CD4-positive, alpha-beta T cell treated with Interleukin-2 at 100 ng/mL for 4 hours (primary cell): ENCODE measurements at regions not wholly inside any gene's neighbourhood (a gene's known extent, or its start where the extent isn't known, plus 50 kb on each side); places are given as distances from the start of the nearest gene placed in this dataset.

Experiments
- DNase-seq: peaks from one replicate; pipeline ENCODE4 v3.0.0-alpha.2; 2020; ENCODE audit warnings: low spot score

DNA sequence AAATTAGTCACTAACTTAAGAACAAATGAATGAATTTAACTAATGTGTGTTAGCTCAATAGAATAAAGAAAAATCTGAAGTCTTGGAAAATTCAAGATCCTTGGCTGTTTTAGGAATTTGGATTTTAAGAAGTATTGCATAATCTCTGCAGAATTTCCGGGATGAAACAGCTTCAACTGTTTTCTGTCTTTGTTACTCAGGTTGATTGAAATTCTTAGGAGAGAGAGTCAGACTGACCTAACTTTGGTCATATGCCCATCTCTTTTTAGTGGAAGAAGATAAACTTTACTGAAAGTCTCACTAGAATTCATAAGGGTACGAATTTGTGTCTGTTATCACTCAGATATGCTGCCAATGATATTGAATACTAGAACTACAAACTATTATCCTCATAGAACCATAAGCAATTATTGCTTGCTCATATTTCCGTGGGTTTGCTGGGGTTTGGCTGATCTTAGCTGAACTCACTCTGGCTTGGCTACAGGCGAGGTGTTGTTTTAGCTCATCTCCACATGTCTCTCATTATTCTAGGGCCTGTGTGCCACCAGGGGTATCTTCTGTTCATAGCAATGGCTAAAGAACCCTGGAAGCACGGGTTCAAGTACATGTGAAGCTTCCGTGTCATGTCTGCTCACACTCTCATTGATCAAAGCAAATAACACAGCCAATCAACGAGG, 257.4 kb upstream of the NOVA1 start:
- DNase-seq: no peak

DNA sequence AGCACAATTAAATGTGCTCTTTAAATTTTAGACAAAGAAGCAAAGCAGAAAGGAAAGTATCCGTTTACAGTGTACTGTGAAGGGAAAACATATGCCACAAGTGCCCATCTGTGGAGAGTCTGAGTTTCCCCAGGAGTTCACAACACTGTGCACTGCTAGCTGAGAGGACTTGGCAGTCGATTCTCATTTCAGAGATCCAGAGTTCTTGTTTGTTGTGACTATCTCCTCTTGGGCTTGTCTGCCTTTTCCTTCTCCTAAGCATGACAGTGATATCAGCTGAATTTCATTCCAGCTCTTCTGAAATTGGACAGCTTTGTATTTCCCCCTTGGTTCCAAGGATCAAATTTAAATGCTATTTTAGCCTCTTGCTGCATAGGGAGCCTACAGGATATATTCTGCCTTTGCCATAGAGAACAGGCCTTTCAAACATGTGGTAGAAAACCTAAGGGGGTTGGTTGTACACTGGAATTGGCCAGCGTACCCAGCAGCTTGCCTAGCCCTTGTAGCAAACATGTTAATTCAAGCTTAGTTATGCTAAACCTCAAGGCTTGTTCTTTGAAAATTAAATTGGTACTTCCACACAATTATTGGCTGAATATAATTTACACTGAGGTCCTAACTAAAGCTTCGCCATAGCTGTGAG, 259.2 kb upstream of the NOVA1 start:
- no peak for DNase-seq

DNA sequence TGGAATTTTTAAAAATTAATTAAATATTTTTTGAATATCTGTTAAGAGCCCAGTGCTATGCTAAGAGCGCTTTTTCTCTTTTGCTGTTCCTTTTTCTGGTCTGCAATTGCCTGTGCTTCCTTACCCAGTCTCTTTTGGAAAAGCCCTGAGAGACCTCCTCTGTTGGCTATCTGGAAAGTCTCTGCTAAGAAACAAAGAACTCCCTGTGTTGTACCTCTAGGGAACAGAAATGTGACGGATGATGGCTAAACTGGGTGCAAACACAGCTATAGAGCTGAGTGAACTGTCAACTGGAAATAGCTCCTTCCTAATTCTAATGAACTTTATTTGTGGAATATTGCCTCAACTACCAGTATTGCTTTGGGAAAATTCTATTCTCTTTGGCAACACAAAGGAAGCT, 261.6 kb upstream of the NOVA1 start:
- DNase-seq: no peak

DNA sequence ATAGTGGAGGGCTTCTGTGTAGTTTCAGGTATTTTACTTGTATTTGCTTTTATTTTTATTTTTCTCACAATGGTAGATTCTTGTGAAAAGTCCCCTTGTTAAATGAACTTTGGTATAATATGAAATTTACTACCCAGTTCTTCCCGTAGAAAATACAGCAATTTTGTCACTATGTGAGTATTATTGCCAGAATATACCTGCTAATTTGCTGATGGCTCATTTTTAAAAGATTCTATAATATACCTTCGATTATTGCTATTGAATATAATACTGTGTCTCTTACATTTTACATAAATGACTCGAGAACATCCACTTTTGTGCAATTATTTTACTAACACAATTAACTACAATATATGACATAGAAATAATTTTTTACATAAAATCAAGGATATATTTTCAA, 262.3 kb upstream of the NOVA1 start:
- DNase-seq: no peak

DNA sequence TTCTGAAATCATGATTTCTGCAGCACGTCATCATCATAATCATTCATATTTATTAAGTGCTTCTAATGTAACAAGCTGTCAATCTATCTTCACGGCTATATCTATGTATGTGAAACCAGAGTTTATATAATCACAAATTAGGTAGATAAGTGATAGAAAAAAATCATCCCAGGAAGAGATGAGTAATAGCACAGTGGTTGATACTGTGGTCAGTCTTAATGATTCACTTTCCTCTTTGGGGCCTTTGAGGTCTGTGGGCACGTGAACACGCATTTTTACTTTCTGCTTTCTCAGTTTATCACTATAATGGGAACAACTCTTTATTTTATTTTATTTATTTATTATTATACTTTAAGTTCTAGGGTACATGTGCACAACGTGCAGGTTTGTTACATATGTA, 265.9 kb upstream of the NOVA1 start:
- no peak for DNase-seq

DNA sequence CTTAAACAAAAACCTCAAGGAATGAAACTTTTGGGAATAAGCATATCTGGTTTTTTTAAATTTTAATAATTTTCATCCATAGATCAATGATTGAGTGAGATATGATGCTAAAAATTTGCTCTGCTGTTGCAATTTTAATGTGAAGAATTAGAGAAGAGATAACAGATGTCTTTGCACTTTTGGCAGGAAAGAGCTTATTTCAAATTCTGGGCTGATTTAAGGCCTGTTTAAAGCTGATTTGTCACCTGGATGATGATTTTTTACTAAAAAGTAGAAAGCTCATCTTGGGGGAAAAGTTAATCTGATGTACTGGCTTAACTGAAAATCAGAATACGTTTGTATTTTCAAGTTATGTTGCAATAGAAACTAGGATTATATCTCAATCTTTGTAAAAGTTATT, 268.9 kb upstream of the NOVA1 start:
- DNase-seq: no peak

DNA sequence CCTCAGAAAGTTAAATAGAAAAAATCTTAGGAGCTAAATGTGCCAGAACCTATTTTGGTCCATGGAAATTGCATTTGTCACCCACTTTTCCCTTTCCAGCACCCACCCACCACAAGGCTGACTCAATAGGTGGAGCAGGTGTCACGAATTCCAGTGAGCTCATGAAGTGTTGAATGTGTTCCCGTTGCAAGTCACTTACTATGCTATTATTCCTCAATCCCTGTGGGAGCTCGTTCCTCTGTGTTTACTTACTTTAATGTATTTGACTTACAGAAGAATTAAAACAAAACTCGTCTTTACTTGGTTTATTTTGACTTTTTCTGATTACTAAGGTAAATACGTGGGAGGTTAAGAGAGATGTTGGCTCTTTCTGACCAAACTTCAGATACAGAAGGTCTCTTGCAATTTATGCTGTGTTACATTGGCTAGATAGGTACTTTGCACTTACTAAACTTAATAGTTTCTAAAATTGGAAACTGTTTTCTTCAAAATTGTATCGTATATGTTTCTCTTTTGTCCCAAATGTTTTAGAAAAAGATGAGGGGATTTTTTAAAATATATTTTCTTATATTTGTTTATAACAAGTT, 269.4 kb upstream of the NOVA1 start:
- no peak for DNase-seq

DNA sequence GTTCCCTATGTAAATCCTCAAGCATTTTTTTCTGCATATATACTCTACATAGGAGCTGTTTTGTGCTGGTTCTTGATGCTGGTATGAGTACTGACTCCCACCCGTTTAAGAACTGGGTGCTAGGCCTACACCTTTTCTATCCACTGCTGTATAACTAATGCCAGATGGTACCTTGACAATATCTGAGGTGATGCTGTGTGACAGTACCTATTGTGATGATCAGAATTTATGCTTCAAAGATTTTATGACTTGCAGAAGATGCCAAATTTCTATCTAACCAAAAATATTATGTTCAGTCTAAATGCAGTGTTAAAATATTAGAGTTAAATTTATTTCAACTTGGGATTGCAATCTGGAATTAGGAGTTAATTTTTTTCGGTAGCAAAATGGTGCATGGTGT, 272.3 kb upstream of the NOVA1 start:
- no peak for DNase-seq

DNA sequence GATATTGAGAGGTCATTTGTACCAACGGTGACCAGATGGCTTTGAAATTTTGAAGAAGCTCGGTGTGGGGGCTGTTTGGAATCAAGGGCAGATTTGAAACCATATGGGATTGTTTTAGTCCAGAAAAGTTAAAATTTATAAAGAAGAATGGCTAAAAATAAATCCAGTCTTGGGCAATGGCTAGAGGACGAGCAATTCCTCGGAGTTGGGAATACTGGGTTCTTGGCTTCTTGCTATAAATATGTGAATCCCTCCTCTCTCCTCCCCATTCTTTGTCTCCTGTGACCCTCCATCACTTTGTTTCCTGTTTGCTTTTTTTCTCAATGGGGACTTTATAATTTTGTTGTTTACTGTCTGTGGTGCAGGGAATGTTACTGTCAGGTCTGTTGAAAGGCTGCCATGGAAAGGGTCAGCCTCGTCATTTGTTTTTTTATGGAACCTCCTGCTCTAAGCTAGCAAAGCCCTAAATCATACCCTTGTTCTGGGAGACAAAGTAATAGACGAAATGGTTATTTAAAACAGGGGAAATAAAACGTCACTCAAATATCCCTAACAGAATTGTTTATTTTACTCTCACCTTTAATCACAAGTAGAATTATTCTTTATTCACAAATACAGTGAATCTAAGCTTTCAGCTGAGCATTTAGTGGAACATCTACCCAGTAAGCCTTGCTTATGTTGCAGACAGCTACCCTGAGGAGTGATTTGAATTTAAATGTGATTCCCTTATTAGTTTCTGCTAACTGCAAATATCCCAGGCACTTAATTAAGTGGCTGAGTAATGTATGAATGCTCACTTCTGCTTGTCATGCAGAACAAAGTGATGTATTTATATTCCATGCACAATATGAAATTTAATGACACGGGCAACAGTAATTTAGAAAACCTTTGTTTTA, 273.1 kb upstream of the NOVA1 start:
- no peak for DNase-seq

DNA sequence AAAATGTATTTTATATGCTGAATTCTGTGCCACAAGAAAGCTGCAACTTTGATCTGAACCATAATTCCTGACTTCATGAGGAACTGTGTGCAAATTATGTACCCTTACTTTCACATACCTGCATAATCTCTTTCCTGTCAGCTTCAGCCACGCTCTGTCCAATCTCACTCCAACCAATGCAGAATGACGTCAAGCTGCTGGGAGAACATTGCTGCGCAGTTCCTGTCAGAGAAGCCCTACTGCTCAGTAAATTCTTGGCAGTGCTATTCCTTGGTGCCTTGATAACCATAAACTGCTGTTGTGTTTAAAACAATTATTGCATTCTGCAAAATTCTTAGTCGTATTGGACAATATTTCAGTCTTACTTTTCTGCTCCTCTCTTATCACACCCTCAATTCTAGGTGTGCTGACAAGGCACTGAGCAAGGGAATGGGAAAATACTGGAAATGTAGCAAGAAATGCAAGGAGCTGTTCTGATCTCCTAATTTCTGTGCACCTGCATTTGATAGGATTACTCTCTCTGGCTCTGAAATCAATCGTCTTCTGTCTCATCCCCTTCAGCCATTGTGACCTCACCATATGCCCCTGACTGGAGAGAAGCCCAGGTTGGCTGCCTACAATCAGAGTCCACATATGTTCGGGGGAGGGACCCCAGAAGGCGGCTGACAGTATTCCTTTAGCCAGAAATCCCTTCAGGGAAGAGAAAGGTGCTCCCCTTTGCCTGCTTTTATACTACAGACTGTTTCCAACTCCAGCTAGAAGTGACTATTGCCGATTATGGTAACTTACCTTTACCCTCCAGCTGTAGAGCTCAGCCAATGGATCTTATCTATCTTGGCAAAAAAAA, 274.9 kb upstream of the NOVA1 start:
- no peak for DNase-seq

DNA sequence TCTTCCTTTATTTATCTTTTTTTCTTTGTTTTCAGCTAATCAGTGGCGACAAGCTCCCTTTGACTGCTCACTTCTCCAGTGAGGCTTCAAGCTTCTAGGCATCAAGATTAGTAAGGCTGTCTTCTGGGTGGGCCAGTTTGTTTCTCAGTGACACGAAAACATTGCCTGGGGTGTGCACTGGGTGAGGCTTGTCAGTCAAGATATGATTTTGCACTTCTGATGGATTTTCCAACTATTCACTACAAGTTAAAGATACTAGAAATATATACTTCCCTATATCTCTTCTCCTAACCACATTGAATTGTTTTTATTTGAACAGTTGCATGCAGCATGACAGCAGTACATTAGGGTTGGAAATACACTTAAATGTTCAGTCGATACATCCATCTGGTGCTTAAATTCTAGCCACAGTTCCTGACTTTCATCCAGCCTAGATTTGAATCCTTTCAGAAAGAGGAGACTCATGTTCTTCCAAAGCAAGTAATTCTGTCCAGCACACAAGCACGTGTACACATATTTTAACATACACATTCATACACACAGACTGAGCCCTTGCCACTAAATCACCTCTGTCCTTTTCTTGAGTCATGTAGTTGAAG, 275.6 kb upstream of the NOVA1 start:
- no peak for DNase-seq

DNA sequence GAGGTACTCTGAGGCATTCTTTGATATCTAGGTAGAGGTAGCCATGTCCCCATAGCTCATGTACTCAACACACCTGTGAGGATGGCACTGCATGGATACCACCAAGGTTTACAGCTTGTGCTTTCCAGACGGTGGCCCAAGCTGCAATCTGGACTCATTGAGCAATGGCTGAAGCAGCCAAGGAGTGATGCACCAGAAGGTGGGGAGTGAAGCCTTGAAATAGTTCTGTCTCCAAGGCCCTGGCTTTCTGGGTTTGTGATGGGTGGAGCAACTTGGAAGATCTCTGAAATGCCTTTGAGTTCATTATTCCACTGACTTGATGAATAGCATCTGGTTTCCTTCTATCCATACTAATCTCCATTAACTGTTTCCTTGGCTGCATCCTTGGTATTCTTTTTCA, 290.0 kb upstream of the NOVA1 start:
- DNase-seq: no peak

DNA sequence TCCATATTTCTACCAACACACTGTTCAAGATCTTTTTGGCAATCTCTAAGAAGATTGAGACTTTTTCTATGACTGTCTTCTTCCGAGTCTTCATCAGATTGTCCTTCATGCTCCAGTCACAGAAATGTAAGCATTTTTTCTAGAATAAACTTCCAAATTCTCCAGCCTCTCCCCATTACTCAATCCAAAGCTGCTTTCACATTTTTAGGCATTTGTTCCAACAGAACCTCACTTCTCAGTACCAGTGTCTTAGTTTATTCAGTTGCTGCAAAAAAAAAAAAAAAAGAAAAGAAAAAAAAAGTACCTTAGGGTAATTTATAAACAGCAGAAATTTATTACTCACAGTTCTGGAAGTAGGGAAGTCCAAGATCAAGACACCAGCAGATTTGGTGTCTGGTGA, 290.8 kb upstream of the NOVA1 start:
- DNase-seq: no peak

DNA sequence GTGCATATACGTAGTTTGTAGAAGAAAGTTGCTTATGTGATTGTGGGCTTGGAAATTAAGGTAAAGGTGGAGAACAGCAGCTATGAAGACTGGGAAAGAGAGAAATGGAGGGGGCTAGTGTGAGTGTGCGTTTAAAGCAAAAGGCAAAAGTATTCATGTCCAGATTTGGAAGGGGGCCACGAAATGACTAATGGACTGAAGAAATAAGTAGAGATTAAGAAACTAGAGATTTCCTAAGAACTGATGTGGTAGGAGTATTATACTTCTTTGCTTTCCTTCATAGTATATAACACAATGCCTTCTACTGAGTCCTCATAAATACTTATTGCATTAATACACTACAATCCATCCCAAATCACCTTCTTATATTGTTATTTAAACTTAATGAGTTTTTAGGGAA, 298.6 kb upstream of the NOVA1 start:
- no peak for DNase-seq

DNA sequence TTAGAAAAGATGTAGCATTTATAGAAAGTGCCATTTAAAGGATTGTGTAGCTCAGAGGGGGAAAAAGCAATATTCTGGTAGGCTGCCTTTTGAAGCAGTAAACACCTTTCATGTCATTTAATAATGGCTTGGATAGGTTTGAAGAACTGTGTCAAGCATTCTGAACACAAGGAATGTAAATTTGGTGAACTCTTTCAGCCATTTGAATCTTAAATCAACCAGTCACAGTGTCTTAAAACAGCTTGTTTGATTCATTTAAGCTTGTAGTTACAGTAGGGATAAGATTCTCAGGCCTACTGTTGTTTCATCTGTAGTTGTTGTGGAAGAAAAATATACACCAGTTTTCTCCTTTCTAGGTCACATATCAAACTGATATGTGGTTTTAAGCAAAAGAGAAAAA, 299.4 kb upstream of the NOVA1 start:
- no peak for DNase-seq

DNA sequence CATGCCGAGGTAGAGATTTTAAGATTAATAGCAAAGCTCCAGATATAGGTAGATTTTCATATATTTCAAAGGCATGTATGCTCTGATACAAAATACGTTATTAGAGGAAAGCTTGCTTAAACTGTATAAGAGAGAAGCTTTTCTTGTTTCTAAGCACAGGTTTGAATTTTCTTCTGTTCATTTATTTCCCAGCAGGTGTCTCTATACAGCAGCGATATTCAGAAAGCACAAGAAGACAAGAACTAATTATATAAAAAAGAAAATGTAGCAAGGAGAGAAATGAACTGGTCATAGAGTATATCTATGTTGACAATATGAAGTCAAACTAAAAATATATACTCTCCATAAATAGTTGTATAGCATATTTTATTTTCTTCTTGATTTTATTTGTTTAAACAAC, 307.4 kb upstream of the NOVA1 start:
- no peak for DNase-seq

DNA sequence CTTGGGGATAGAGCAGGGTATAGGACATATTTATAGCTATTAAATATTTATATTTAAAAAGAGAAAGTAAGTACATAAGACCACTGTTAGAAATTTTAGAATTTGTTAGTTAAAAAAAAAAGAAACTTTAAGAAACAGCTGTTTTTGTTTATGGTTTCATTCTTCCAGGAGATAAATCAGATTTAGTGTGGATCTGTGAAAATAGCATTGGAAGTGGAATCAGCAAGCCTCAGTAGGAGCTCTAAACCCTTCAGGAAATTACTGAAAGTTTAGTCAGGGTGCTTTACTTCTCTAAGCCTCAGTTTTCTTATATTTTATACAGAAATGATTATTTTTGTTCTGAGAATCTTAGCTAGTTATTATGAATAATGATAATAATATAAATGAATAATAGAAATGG, 316.0 kb upstream of the NOVA1 start:
- no peak for DNase-seq

DNA sequence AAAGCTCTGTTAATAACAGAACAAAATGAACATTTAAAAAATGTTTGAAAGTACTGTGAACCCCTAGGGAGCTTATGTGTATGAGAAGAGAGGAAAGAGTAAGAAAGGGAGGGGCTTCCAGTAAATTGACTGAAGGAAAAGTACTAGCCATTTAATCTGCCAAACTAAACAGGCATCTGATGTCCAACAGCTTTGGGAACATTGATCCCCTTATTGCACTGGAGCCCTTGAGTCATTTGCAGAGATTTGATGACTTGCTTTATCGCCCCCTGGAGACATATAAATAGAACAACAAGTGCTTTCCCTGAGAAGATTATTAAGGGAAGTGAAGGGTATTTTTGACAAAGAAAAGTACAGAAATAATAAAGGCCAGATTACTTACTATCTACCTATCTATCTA, 319.3 kb upstream of the NOVA1 start:
- no peak for DNase-seq

DNA sequence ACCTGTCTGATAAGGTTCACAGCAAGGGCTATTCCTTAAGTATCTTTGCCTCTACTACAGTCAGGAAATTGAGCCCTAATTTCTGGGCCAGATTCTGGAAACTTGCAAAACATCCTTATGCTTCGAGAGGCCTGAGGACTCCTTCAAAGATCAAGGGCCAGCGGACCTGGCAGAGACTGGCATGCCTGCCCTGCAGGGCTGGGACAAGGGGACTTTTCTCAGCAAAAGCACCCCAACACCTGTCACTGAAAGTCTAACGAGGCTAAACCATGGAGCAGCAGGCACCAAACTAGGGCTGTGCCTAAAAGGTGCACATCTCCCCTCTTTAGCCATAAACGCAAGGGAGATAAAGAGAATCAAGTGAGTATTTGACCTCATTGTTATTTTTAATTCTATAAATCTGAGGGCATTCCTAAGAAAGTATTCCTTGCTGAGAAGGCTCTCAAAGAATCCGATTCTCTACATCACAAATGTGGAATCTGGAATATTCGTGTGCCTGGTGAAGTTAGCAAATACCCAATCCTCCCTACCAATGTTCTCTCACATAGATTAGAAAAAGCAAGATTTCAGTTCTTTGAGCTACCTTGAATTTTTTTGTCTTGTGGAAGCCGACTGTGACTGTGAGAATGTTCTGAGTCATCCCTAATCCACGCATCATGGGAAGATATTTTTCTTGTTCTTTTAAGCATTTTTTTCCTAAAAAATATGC, 328.2 kb upstream of the NOVA1 start:
- no peak for DNase-seq

DNA sequence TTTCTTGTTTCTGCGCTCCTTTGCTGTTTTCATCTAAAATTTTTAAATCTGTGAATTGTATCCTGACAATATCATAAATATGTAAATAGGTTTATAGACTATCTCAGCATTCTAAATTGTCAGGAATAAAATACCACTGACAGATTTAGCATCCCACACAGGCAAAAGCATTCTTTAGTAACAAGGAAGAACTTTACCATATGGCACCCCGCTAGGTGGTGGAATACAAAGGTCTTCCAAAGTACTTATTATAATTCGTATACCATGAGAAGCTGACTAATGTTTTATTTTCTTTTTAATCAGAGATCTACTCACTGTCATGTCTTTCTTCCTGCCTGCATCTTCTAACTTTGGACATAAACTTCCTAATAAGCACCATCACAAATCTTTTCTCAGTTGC, 328.8 kb upstream of the NOVA1 start:
- DNase-seq: no peak

DNA sequence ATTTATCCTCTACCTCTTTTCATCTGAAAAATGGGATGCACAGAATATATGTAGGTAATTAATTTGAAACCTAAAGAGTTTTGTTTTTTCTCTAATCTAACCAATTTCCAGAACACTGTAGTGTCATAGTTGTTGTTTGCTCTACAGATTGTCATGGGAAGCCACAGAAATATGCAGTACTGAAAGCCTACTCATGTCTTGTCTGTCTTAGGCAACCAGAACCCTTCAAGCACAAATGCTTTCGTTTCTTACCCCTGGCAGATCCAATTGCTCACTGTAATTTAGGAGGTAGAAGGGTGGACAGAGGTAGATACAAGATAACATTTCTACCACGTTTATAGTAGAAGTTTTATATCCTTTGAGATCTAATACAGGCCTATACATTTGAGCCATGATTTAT, 330.2 kb upstream of the NOVA1 start:
- no peak for DNase-seq
